ENCODE measurements at regions not wholly inside any gene's neighbourhood (a gene's known extent, or its start where the extent isn't known, plus 50 kb on each side); places are given as distances from the start of the nearest gene placed in this dataset.

- Histone ChIP-seq H3K4me3 (ENCODE audit: low read depth, low read length, poor library complexity, severe bottlenecking) (no peak overlapping the region), H3K36me3 (ENCODE audit: insufficient read depth, low read length, poor library complexity, severe bottlenecking) (no peaks in the 10 kb centered on the region), H3K27me3 (replicated peaks; ENCODE audit: insufficient read depth, low read depth, low read length, poor library complexity) (no peaks in the 10 kb centered on the region), H3K27ac (ENCODE audit: low read depth, low read length, poor library complexity, severe bottlenecking) (no peak overlapping the region), H3K9me3 (ENCODE audit: low read depth, low read length, poor library complexity, severe bottlenecking) (no peaks in the 10 kb centered on the region), H3K4me1 (ENCODE audit: insufficient read depth, low read length, poor library complexity, severe bottlenecking) (no peaks in the 10 kb centered on the region)
- ChIA-PET CTCF (no interaction called here), POLR2A (ENCODE audit: low non-redundant PET) (no interaction called here)
- BruUV-seq (replicated peaks): no TSS peak
- no peak for DNase-seq (ENCODE audit: low spot score)
- TF ChIP-seq EZH2 (IDR thresholded peaks at IDR 0.05; ENCODE audit: borderline replicate concordance, low read depth, low read length, poor library complexity, severe bottlenecking) (no peak), CTCF (conservative IDR thresholded peaks at IDR 0.05; ENCODE audit: low read depth, low read length) (no peak)
- intact Hi-C loops (cut with micrococcal nuclease; ENCODE audit: unreplicated experiment): no loop called here
Measured at GRCh38 chr12:92452763-92453162, 250.0 kb upstream of the PLEKHG7 start.

GRCh38 chr12:92446083-92446460, 256.7 kb upstream of the PLEKHG7 start:
- Histone ChIP-seq H3K27ac (ENCODE audit: low read depth, low read length, poor library complexity, severe bottlenecking) (no peak overlapping the region), H3K4me3 (ENCODE audit: low read depth, low read length, poor library complexity, severe bottlenecking) (no peak overlapping the region), H3K27me3 (replicated peaks; ENCODE audit: insufficient read depth, low read depth, low read length, poor library complexity) (no peaks in the 10 kb centered on the region), H3K4me1 (ENCODE audit: insufficient read depth, low read length, poor library complexity, severe bottlenecking) (no peaks in the 10 kb centered on the region), H3K9me3 (ENCODE audit: low read depth, low read length, poor library complexity, severe bottlenecking) (no peaks in the 10 kb centered on the region), H3K36me3 (ENCODE audit: insufficient read depth, low read length, poor library complexity, severe bottlenecking) (no peaks in the 10 kb centered on the region)
- intact Hi-C loops (cut with micrococcal nuclease; ENCODE audit: unreplicated experiment): no loop called here
- TF ChIP-seq EZH2 (IDR thresholded peaks at IDR 0.05; ENCODE audit: borderline replicate concordance, low read depth, low read length, poor library complexity, severe bottlenecking) (no peak), CTCF (conservative IDR thresholded peaks at IDR 0.05; ENCODE audit: low read depth, low read length) (no peak)
- ChIA-PET CTCF (no interaction called here), POLR2A (ENCODE audit: low non-redundant PET) (no interaction called here)
- BruUV-seq (replicated peaks): no TSS peak
- DNase-seq (ENCODE audit: low spot score): no peak

GRCh38 chr12:92445253-92446082, 257.3 kb upstream of the PLEKHG7 start:
- no TSS peak for BruUV-seq (replicated peaks)
- Histone ChIP-seq H3K4me3 (ENCODE audit: low read depth, low read length, poor library complexity, severe bottlenecking) (no peak overlapping the region), H3K27me3 (replicated peaks; ENCODE audit: insufficient read depth, low read depth, low read length, poor library complexity) (no peaks in the 10 kb centered on the region), H3K27ac (ENCODE audit: low read depth, low read length, poor library complexity, severe bottlenecking) (no peak overlapping the region), H3K9me3 (ENCODE audit: low read depth, low read length, poor library complexity, severe bottlenecking) (no peaks in the 10 kb centered on the region), H3K4me1 (ENCODE audit: insufficient read depth, low read length, poor library complexity, severe bottlenecking) (no peaks in the 10 kb centered on the region), H3K36me3 (ENCODE audit: insufficient read depth, low read length, poor library complexity, severe bottlenecking) (no peaks in the 10 kb centered on the region)
- CTCF ChIA-PET: no interaction called here
- no peak for DNase-seq (ENCODE audit: low spot score)
- intact Hi-C loops (cut with micrococcal nuclease; ENCODE audit: unreplicated experiment): no loop called here
- POLR2A ChIA-PET (ENCODE audit: low non-redundant PET): no interaction called here
- no peak for TF ChIP-seq CTCF (conservative IDR thresholded peaks at IDR 0.05; ENCODE audit: low read depth, low read length)
- TF ChIP-seq EZH2 (IDR thresholded peaks at IDR 0.05; ENCODE audit: borderline replicate concordance, low read depth, low read length, poor library complexity, severe bottlenecking): no peak

Data from A673 (cell line).